CD14-positive monocyte (primary cell): ENCODE measurements at regions not wholly inside any gene's neighbourhood (a gene's known extent, or its start where the extent isn't known, plus 50 kb on each side); places are given as distances from the start of the nearest gene placed in this dataset.

Experiments used
- DNase-seq, 3 donors: peaks; one replicate each; pipeline ENCODE4 v3.0.0-alpha.2; 2011 to 2022
- H2AFZ ChIP-seq: 2 replicates; pipeline ENCODE4 v1.6.0; 2012; ENCODE audit warnings: mild to moderate bottlenecking, low read depth, low read length, inconsistent platforms; ENCODE audit not compliant: insufficient read depth, poor library complexity, severe bottlenecking
- H3K27ac ChIP-seq, 2 donors: 1 replicate in 1 of 2; 2 replicates in 1 of 2; pipeline ENCODE4 v1.5.1; 2012 to 2013; ENCODE audit warnings: low read length in 2 of 2, control low read depth in 1 of 2, inconsistent platforms in 1 of 2, low read depth in 1 of 2, mild to moderate bottlenecking in 1 of 2
- H3K27me3 ChIP-seq, 2 donors: one replicate each; pipeline versions ENCODE4 v1.6.0 to v1.6.1; 2011 to 2013; ENCODE audit warnings: low read length in 2 of 2; ENCODE audit not compliant: control insufficient read depth in 2 of 2, insufficient read depth in 2 of 2
- H3K36me3 ChIP-seq, 2 donors: replicated peaks in 1 of 2; 1 replicate in 1 of 2; 2 replicates in 1 of 2; pipeline versions ENCODE4 v1.5.1 to v1.6.1; 2012 to 2013; ENCODE audit warnings: low read length in 2 of 2, control low read depth in 1 of 2, inconsistent platforms in 1 of 2, mild to moderate bottlenecking in 1 of 2; ENCODE audit not compliant: insufficient read depth in 2 of 2, control insufficient read depth in 1 of 2
- H3K4me1 ChIP-seq, 2 donors: 1 replicate in 1 of 2; 2 replicates in 1 of 2; pipeline versions ENCODE4 v1.5.1 to v1.6.1; 2012 to 2013; ENCODE audit warnings: low read length in 2 of 2, control low read depth in 1 of 2, inconsistent platforms in 1 of 2, mild to moderate bottlenecking in 1 of 2, moderate library complexity in 1 of 2; ENCODE audit not compliant: insufficient read depth in 2 of 2, control insufficient read depth in 1 of 2
- H3K4me2 ChIP-seq: replicated peaks from 2 replicates; pipeline ENCODE3; 2012; ENCODE audit warnings: low read length, moderate library complexity, mild to moderate bottlenecking; ENCODE audit not compliant: poor library complexity, severe bottlenecking; ENCODE audit errors: extremely low read depth
- H3K4me3 ChIP-seq, 3 experiments: fragments of 200-600 bp in 1 of 3; sonication (generic) in 1 of 3; replicated peaks in 1 of 3; 1 replicate in 2 of 3; 2 replicates in 1 of 3; pipeline ENCODE4 v1.5.1; 2011 to 2013; ENCODE audit warnings: low read length in 3 of 3, mild to moderate bottlenecking in 3 of 3, control low read depth in 2 of 3, low read depth in 2 of 3, inconsistent platforms in 1 of 3, moderate library complexity in 1 of 3
- H3K79me2 ChIP-seq: 2 replicates; pipeline ENCODE4 v1.6.0; 2012; ENCODE audit warnings: mild to moderate bottlenecking, control low read depth, inconsistent platforms, low read length, moderate library complexity; ENCODE audit not compliant: insufficient read depth
- H3K9ac ChIP-seq: 2 replicates; pipeline ENCODE4 v1.6.0; 2017; ENCODE audit warnings: low read length, mild to moderate bottlenecking; ENCODE audit not compliant: insufficient read depth, poor library complexity, severe bottlenecking
- H3K9me3 ChIP-seq, 2 donors: replicated peaks in 1 of 2; 1 replicate in 1 of 2; 2 replicates in 1 of 2; pipeline versions ENCODE4 v1.5.1 to v1.6.1; 2012 to 2013; ENCODE audit warnings: low read length in 2 of 2, control low read depth in 1 of 2; ENCODE audit not compliant: control insufficient read depth in 1 of 2, insufficient read depth in 1 of 2
- H4K20me1 ChIP-seq: 2 replicates; pipeline ENCODE4 v1.6.0; 2012; ENCODE audit warnings: mild to moderate bottlenecking, low read length, control low read depth, moderate library complexity; ENCODE audit not compliant: insufficient read depth
- H3K27ac Mint-ChIP-seq, 7 donors: one replicate each; pipeline ENCODE4 v1.8.0; 2020; ENCODE audit warnings: mild to moderate bottlenecking in 7 of 7, mixed read lengths in 7 of 7, moderate library complexity in 6 of 7, inconsistent platforms in 2 of 7
- H3K27me3 Mint-ChIP-seq, 3 donors: one replicate each; pipeline ENCODE4 v1.8.0; 2021 to 2022; ENCODE audit warnings: low read depth in 3 of 3, mild to moderate bottlenecking in 3 of 3, mixed read lengths in 3 of 3, moderate library complexity in 3 of 3, inconsistent platforms in 1 of 3
- H3K36me3 Mint-ChIP-seq, 2 donors: one replicate each; pipeline ENCODE4 v1.8.0; 2020; ENCODE audit warnings: mixed read lengths in 2 of 2, inconsistent platforms in 1 of 2, mild to moderate bottlenecking in 1 of 2
- H3K4me1 Mint-ChIP-seq: one replicate; pipeline ENCODE4 v1.8.0; 2020; ENCODE audit warnings: mild to moderate bottlenecking, mixed read lengths
- H3K4me3 Mint-ChIP-seq, 2 donors: one replicate each; pipeline ENCODE4 v1.8.0; 2020; ENCODE audit warnings: mild to moderate bottlenecking in 2 of 2, mixed read lengths in 2 of 2, moderate library complexity in 1 of 2
- H3K9me3 Mint-ChIP-seq, 7 donors: one replicate each; pipeline ENCODE4 v1.8.0; 2020 to 2022; ENCODE audit warnings: mixed read lengths in 7 of 7, mild to moderate bottlenecking in 6 of 7, moderate library complexity in 6 of 7, inconsistent platforms in 2 of 7
- CTCF ChIP-seq: fragments of 200-600 bp; IDR thresholded peaks from one replicate; pipeline ENCODE4 v1.8.0; 2022; ENCODE audit warnings: antibody characterized with exemption, mild to moderate bottlenecking
- WGBS: methylation state at CpG from one replicate; pipeline ENCODE4 v1.1.5; 2013; ENCODE audit warnings: missing lambda C conversion rate; ENCODE audit not compliant: insufficient coverage; 5-methylcytosine and 5-hydroxymethylcytosine counted together
- intact Hi-C, 2 donors: fragments of 100-400 bp; cut with micrococcal nuclease; formaldehyde crosslinking; loops; one replicate each; pipeline versions ENCODE4 v1.15.0 to v1.15.1; 2023

DNA sequence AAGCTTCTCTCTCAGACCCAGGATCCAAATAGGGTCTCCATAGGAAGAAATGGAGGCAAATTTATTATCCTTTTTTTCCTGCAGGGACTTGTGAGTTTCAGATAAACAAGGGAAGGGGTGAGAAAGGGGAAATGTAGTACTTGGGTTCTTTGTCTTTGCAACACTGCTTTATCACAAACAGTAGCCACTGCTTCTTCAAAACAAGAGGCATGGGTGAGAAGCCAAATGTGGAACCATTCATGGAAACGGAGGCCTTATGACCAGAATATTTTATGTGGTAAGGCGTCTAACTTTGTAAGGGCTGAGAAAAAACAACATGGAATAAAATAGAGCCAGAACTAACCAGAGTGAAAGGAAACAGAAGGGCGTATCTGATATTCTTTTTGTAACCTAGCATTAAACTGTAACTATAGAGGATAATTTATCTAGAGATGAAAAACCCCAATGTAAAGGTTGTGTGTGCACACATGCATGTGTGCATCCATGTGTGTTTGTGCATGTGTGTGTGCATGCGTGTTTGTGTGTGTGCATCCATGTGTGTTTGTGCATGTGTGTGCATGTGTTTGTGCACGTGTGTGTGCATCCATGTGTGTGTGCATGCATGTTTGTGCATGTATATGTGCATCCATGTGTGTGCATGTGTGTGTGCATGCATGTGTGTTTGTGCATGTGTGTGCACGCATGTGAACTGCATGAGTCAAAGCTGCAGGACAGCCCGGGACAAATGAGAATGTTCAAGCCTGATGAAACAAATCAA lies 143.3 kb upstream of the SMLR1 start:
- Histone ChIP-seq H3K9ac (no peak overlapping the region), H3K4me3 (no peak overlapping the region), H2AFZ (no peak overlapping the region), H4K20me1 (no peaks in the 10 kb centered on the region), H3K79me2 (no peaks in the 10 kb centered on the region), H3K27ac (no peak overlapping the region), H3K4me2 (no peak overlapping the region), H3K27me3 (no peaks in the 10 kb centered on the region), H3K36me3 (no peaks in the 10 kb centered on the region), H3K4me1 (no peaks in the 10 kb centered on the region), H3K9me3 (no peaks in the 10 kb centered on the region)
- Mint-ChIP-seq H3K27ac (peak overlapping the region in 1 of 7 donors; percentile 58), H3K27me3 (peaks cover 0 to 1% (median 0%) of the 10 kb centered on the region in 3 donors), H3K4me3 (no peak overlapping the region), H3K4me1 (no peaks in the 10 kb centered on the region), H3K36me3 (no peaks in the 10 kb centered on the region), H3K9me3 (no peaks in the 10 kb centered on the region)
- no peak for DNase-seq
- TF ChIP-seq CTCF: no peak
- intact Hi-C loops: no loop called here
- WGBS: 69% methylated on average over 4 of the region's 7 CpGs

DNA sequence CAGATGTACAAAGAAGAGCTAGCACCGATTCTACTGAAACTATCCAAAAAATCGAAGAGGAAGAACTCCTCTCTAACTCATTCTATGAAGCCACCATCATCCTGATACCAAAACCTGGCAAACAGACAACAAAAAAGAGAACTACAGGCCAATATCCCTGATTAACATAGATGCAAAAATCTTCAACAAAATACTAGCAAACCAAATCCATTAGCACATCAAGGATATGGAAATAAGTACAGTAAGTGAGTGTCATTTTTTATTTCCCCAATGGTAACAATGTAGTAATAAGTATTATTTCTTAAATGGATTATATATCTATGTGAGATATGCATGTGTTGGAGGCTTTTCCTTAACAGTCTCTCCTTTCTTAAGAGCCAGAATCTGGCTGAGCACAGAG lies 134.5 kb upstream of the SMLR1 start:
- no peak overlapping the region for H3K9ac ChIP-seq
- Mint-ChIP-seq H3K27ac (no peak overlapping the region), H3K27me3 (peaks cover 0 to 8% (median 3%) of the 10 kb centered on the region in 3 donors), H3K36me3 (no peaks in the 10 kb centered on the region), H3K4me3 (no peak overlapping the region), H3K9me3 (peaks cover 0 to 3% (median 0%) of the 10 kb centered on the region in 7 donors), H3K4me1 (no peaks in the 10 kb centered on the region)
- H3K36me3 ChIP-seq: no peaks in the 10 kb centered on the region
- no peak overlapping the region for H3K27ac ChIP-seq
- H3K4me3 ChIP-seq: no peak overlapping the region
- no peak for DNase-seq
- H3K79me2 ChIP-seq: no peaks in the 10 kb centered on the region
- intact Hi-C loops: no loop called here
- 89% methylated on average over 2 of the region's 2 CpGs for WGBS
- H2AFZ ChIP-seq: no peak overlapping the region
- no peaks in the 10 kb centered on the region for H4K20me1 ChIP-seq
- no peaks in the 10 kb centered on the region for H3K9me3 ChIP-seq
- no peaks in the 10 kb centered on the region for H3K27me3 ChIP-seq
- no peak for TF ChIP-seq CTCF
- no peaks in the 10 kb centered on the region for H3K4me1 ChIP-seq
- H3K4me2 ChIP-seq: no peak overlapping the region
